NCI-H1694 (cell line): ENCODE measurements at regions not wholly inside any gene's neighbourhood (a gene's known extent, or its start where the extent isn't known, plus 50 kb on each side); places are given as distances from the start of the nearest gene placed in this dataset.

ENCODE experiments used
- DNase-seq: peaks from one replicate; lab custom pipeline; 2025; lab: John Stamatoyannopoulos, UW

DNA sequence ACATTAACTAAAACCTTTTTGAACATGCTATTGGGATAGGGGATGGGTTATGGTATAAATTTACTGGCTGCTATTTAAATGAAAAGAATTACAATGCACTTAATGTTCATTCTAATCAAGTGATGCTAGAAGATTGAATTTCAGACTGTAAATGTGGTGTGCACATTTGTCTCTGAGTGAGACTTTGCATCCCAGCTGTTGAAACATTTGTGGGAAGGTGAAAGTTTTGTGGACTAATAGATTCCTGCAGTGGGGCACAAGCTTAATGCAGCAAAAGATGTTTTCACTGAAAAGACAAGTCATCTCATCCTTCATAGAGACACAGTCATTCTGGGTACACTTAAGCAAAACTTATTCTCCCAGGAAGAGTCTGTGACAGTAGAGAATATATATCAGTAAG, 323.6 kb downstream of the NFIB start:
- no peak for DNase-seq

GRCh38 chr9:13988944-13989343, 325.0 kb downstream of the NFIB start:
- DNase-seq = no peak

- DNase-seq = no peak
Observed at GRCh38 chr9:13983607-13984006, 330.3 kb downstream of the NFIB start.

DNA sequence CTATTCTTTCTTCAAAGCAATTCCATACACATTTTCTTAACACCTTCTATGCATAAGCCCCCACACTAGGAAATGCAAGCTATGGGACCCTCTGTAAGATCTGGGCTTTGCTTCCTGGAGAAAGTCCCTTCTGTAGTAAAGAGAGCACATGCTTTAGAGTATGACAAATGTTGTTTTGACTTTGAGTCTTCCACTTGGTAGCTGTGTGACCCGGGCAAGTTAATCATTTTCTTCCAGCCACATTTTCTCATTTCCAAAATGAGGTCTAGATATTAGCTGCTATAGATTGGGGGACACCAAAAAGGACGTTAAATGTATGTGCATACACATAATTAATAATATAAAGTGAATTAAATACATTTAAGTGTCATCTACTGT, 334.0 kb downstream of the NFIB start:
- DNase-seq = no peak

GRCh38 chr9:13975611-13976290, 338.2 kb downstream of the NFIB start:
- DNase-seq = no peak

GRCh38 chr9:13974891-13975290, 339.1 kb downstream of the NFIB start:
- no peak for DNase-seq

DNA sequence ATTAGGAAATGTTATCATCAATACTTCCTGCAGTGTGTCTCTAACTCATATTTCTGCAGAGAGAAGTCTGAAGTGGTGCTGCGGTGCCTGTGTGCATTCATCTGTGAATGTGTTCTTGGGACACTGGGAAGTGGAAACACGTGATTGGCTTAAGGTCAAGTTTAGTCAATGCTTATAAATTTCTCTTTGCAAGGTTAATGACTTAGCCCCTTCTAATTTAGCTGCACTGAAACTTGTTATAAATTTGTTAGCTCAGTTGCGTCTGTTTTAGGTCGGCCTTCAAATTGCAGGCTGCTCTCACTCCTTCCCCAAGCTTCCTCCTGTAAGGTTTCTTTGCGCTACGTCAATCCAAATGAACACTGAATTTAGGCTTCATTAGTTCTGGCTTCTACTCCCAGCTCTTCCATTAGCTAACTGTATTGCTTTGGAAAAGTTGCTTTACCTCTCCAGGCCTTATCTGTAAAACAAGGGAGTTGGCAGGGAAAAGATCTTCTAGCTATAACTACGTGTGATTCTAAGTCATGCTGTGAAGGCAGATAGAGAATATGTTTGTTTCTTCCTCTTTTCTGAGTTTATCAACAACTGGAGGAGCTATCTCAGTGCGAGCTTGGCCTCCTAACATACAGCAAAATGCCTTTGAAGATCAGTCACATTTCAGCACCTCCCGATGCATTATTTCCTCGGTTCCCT, 341.8 kb downstream of the NFIB start:
- DNase-seq = no peak

- DNase-seq = no peak
Observed at GRCh38 chr9:13971415-13971814, 342.5 kb downstream of the NFIB start.

GRCh38 chr9:13970426-13970825, 343.5 kb downstream of the NFIB start:
- DNase-seq = no peak

DNA sequence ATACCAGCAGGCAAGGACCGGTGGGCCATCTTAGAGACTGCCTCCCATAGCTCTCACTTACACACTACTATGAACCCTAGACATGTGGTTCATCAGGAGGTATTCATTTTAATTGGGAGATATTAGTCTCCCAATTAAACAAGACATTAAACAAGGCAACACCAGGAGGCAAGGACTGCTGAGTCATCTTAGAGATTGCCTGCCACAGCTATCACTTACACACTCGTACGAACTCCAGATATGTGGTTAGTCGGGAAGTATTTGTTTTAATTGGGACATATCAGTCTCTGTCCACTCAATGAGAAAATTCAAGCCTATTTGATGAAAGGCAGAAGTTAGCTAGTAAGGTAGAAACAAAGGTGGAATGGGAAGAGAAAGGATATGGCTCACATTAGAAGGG, 343.9 kb downstream of the NFIB start:
- no peak for DNase-seq

GRCh38 chr9:13967438-13967837, 346.5 kb downstream of the NFIB start:
- DNase-seq = no peak

- no peak for DNase-seq
Observed at GRCh38 chr9:13967011-13967410, 346.9 kb downstream of the NFIB start.

DNA sequence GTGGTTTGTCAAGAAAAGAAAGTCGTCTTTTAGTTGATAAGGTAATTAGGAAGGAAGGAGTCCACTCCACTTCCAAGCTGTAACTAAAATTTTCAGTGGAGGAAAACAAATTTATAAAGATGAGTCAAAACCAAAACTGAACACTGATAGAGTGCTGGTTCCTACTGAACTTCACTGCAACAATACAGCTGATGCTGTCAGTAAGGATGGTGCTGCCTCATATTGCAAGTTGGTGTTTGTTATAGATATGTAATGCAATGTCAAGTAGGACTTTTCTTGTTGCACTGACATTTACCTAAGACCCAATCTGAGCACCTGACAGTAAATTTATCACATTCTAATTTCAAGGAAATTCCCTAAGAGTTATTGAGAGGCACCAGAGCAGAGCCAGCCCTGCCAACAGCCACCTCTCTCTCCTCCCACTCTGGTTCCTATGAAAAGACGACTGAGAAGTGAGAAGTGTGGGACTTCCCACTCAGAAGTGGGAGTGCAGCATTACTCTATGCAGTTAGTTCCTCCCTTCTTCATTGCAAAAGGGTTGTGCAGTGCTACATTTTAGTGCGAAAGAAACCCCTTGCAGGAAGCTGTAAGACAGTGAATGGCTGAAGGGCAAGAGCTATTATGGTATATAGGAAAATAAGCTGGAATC, 350.8 kb downstream of the NFIB start:
- DNase-seq = no peak

DNA sequence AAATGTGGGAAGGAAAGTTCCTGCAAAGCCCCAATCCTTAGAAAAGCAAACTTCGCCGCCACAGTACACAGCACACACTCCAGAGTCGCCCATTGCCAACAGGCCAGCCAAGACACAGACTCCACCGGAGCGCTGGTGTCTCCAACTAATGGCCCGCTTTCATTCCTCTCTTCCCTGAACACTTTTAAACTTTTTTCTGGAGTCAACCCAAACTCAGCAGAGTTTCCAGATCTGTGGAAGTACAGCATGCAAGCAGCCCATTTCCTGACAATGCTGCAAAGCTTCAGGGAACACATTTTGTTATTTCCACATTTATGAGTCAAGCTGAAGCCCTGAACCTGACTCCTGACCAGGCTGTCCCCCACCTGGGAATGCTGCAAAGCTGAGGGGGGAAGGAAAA, 351.9 kb downstream of the NFIB start:
- no peak for DNase-seq

DNA sequence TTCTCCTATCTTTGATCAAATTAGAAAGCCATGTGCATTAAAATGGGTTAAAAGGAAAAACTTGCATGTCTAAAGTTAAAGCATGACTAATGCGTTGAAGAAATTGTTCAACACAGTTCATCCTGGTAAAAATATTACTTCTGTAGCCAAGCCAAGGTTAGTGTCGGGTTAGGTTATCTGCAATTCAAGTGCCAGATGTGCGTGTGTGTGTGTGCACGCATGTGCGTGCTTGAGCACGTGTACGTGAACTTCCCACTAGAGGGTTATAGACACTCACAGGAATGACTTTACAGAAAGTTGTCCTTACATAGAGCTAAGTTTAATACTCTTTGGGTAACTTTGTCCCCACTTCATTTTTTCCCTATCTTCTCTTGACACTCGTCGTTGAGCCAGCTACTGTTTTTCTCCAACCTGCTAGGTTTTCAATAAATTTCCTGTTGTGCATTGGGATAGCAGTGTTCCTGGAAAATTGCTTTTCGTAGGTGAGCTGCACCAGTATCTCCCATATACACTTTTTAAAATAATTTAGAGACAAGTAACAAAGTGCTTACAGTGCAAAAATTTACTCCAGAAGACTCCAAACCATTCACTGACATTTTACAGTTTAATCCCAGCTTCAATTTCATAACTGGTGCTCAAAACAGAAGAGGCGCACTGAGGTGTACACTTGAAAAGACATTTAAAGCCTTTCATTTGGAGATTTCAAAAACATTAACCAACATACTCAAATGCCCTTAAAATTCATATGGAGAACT, 353.8 kb downstream of the NFIB start:
- no peak for DNase-seq

DNA sequence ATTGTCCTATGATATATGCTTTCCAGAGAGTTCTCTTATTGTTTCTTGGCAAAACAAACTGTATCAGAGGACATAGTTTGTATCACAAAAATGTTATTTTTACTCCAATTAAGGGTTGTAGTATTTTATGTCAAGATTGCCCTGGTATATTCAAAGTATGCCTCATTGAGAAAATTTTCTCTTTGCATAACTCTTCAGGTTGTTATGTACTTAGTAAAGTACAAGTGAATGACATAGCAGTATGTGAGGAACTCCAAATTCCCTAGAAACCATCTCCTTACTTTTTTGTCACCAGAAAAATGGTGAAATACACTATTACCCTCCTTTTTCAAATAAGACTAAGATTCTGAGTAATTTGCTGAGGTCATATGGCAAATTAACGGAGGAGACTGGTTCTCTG, 355.3 kb downstream of the NFIB start:
- DNase-seq = no peak

DNA sequence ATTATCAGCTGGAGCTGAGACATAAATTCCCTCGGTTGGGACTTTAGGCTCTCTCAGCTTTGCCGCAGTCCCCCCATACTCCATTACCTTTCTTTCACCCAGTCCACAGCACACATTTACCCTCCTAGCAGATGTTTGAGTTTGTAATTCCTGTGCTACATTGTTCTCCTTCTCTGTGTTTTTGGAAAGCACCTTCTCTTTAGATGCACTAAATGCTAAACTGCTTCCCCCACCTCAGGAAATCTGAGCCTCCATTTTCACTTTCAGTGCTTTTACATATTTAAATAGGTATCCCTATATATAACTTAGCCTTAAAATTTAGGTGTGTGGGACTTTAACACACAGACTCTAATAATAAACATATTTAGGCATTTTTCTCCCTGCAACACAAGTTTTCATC, 356.9 kb downstream of the NFIB start:
- no peak for DNase-seq

- DNase-seq = no peak
Observed at GRCh38 chr9:13956107-13956506, 357.8 kb downstream of the NFIB start.

- DNase-seq = no peak
Observed at GRCh38 chr9:13952906-13953305, 361.0 kb downstream of the NFIB start.

- DNase-seq = no peak
Observed at GRCh38 chr9:13948037-13948436, 365.9 kb downstream of the NFIB start.

GRCh38 chr9:13943176-13943575, 370.8 kb downstream of the NFIB start:
- no peak for DNase-seq

GRCh38 chr9:13942695-13943094, 371.2 kb downstream of the NFIB start:
- no peak for DNase-seq

- no peak for DNase-seq
Observed at GRCh38 chr9:13942201-13942600, 371.7 kb downstream of the NFIB start.
